ENCODE measurements at regions not wholly inside any gene's neighbourhood (a gene's known extent, or its start where the extent isn't known, plus 50 kb on each side); places are given as distances from the start of the nearest gene placed in this dataset.

DNA sequence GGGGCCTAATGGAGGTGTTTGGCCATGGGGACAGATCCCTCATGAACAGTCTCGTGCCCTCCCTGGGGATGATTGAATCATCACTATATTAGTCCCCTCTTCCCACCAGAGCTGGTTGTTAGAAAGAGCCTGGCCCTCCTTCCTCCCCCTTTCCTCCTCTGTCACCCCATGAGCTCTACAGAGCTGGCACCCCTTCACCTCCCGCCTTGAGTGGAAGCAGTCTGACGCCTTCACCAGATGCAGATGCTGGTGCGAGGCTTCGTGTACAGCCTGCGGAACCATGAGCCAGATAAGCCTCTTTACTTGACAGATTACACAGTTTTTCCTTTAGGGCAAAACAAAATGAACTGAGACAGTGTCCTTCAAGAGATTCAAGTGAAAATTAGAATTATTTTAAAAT lies 74.4 kb upstream of the RIPOR2 start:
- H3K4me2 ChIP-seq (ENCODE audit: low read length), result no peak overlapping the region
- no peak overlapping the region for H3K4me3 ChIP-seq (ENCODE audit: low read depth, low read length)
- no peaks in the 10 kb centered on the region for H3K27me3 ChIP-seq (ENCODE audit: control insufficient read depth, insufficient read depth, low read length)
- H3K9ac ChIP-seq, result no peak overlapping the region
- no peaks in the 10 kb centered on the region for H3K79me2 ChIP-seq
- no peak overlapping the region for H2AFZ ChIP-seq
- no peaks in the 10 kb centered on the region for H3K9me3 ChIP-seq (ENCODE audit: control insufficient read depth, low read length)
- TF ChIP-seq, protein P1, sequence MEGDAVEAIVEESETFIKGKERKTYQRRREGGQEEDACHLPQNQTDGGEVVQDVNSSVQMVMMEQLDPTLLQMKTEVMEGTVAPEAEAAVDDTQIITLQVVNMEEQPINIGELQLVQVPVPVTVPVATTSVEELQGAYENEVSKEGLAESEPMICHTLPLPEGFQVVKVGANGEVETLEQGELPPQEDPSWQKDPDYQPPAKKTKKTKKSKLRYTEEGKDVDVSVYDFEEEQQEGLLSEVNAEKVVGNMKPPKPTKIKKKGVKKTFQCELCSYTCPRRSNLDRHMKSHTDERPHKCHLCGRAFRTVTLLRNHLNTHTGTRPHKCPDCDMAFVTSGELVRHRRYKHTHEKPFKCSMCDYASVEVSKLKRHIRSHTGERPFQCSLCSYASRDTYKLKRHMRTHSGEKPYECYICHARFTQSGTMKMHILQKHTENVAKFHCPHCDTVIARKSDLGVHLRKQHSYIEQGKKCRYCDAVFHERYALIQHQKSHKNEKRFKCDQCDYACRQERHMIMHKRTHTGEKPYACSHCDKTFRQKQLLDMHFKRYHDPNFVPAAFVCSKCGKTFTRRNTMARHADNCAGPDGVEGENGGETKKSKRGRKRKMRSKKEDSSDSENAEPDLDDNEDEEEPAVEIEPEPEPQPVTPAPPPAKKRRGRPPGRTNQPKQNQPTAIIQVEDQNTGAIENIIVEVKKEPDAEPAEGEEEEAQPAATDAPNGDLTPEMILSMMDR (IDR thresholded peaks at IDR 0.05), result no peak
- H3K36me3 ChIP-seq (ENCODE audit: control insufficient read depth, insufficient read depth, low read length), result no peaks in the 10 kb centered on the region
- no peak overlapping the region for H3K27ac ChIP-seq
- no peaks in the 10 kb centered on the region for H3K4me1 ChIP-seq

DNA sequence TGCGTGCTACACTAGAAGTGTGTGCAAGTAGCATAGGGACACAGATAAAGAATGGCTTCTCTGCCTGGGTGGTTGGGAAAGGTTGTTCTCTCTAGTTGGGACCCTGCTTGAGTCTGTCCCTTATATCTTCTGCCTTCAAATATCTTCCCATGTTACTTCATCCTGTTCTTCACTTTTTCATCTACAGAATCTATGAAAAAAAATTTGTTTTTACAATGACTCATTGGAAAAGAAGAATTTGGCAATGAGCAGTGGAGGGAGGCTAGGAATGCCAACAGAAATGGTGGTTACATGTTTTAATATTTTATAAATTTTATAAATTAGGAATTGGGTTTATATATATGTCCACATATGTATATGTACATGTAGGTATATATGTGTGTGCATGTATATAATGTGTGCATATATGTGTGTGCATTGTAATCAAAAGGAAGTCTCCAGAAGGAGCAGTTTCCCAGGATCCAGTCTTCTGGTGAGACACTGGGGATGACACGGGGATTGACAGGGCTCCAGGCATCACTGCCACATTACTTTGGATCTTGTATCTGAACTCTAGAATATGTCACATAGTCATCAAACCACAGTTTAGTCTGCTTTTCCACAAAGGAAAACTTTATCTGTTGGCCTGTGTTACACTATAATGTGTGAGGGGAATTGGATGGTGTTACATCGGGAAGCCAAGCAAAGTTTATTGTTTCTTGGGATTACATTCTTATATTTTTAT lies 75.3 kb upstream of the RIPOR2 start:
- Histone ChIP-seq H3K79me2 (no peaks in the 10 kb centered on the region), H3K4me2 (ENCODE audit: low read length) (no peak overlapping the region), H3K36me3 (ENCODE audit: control insufficient read depth, insufficient read depth, low read length) (no peaks in the 10 kb centered on the region), H3K9ac (no peak overlapping the region), H2AFZ (no peak overlapping the region), H3K4me1 (no peaks in the 10 kb centered on the region), H3K4me3 (ENCODE audit: low read depth, low read length) (no peak overlapping the region), H3K27ac (no peak overlapping the region), H3K27me3 (ENCODE audit: control insufficient read depth, insufficient read depth, low read length) (no peaks in the 10 kb centered on the region), H3K9me3 (ENCODE audit: control insufficient read depth, low read length) (no peaks in the 10 kb centered on the region)
- TF ChIP-seq, protein P1 (IDR thresholded peaks at IDR 0.05), result no peak

DNA sequence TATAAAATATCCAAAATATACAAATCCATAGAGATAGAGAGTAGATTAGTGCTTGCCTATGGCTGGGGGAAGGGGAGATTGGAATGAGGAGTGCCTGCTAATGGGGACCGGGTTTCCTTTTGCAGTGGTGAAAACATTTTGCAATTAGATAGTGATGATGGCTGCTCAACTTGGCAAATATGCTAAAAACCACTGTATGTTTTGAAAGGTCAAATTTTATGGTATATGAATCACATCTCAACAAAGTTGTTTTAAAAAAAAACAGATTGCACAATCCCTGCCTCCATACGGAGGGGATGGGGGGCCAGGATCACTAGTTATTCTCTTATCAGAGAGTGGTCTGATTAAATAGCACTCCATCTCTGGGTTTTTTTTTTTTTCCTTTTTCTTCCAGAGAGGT lies 76.9 kb upstream of the RIPOR2 start:
- Histone ChIP-seq H3K36me3 (ENCODE audit: control insufficient read depth, insufficient read depth, low read length) (no peaks in the 10 kb centered on the region), H3K4me3 (ENCODE audit: low read depth, low read length) (no peak overlapping the region), H3K27me3 (ENCODE audit: control insufficient read depth, insufficient read depth, low read length) (no peaks in the 10 kb centered on the region), H3K9me3 (ENCODE audit: control insufficient read depth, low read length) (no peaks in the 10 kb centered on the region), H3K4me1 (no peaks in the 10 kb centered on the region), H3K79me2 (no peaks in the 10 kb centered on the region), H3K9ac (no peak overlapping the region), H3K27ac (no peak overlapping the region), H2AFZ (no peak overlapping the region), H3K4me2 (ENCODE audit: low read length) (no peak overlapping the region)
- TF ChIP-seq, protein P1 (IDR thresholded peaks at IDR 0.05), result no peak

DNA sequence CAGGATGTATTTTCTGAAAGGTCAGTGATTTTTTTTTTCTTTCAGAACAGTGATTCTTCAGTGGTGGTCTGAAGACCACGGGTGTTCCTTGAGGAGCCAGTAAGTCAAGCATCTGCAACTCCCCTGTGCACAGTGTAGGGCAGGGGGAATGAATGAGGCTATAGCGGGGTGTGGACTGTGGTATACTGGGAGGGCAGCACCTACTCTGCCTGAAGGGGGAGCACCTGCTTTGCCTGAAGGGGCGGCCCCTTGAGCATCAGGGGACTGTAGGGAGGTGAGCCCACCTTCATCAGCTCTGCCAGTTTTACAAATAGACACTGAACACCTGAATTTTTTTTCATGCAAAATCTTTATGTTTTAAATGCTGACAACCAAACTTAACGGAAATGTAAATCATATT lies 77.5 kb upstream of the RIPOR2 start:
- H3K27me3 ChIP-seq (ENCODE audit: control insufficient read depth, insufficient read depth, low read length), result no peaks in the 10 kb centered on the region
- TF ChIP-seq, protein P1 (IDR thresholded peaks at IDR 0.05), result no peak
- H3K4me1 ChIP-seq, result no peaks in the 10 kb centered on the region
- no peaks in the 10 kb centered on the region for H3K36me3 ChIP-seq (ENCODE audit: control insufficient read depth, insufficient read depth, low read length)
- H3K4me2 ChIP-seq (ENCODE audit: low read length), result no peak overlapping the region
- no peaks in the 10 kb centered on the region for H3K79me2 ChIP-seq
- H3K4me3 ChIP-seq (ENCODE audit: low read depth, low read length), result no peak overlapping the region
- no peaks in the 10 kb centered on the region for H3K9me3 ChIP-seq (ENCODE audit: control insufficient read depth, low read length)
- no peak overlapping the region for H3K27ac ChIP-seq
- H3K9ac ChIP-seq, result no peak overlapping the region
- no peak overlapping the region for H2AFZ ChIP-seq

DNA sequence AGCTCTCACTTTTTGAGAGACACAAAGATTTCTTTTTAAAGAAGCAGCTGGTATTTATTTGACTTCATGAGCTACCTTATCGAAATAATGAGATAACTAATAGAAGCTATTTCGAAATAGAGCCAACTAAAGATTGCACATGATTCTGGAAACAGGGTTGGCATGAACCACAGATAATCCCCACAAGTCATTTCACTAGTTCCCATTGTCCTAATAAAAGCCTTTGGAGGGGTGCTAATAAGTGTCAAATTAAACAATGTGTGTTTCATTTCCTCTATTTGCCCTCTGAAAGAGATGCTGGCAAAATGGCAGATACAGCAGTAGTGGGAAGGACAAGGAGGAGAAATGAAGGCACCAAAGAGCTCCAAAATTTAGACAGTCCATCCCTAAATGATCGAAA lies 78.6 kb upstream of the RIPOR2 start:
- Histone ChIP-seq H3K9me3 (ENCODE audit: control insufficient read depth, low read length) (no peaks in the 10 kb centered on the region), H3K27me3 (ENCODE audit: control insufficient read depth, insufficient read depth, low read length) (no peaks in the 10 kb centered on the region), H3K27ac (no peak overlapping the region)

More for the DNA sequence above, 78.6 kb upstream of the RIPOR2 start:
- Histone ChIP-seq H3K79me2 (no peaks in the 10 kb centered on the region), H3K4me1 (no peaks in the 10 kb centered on the region), H3K4me2 (ENCODE audit: low read length) (no peak overlapping the region), H3K4me3 (ENCODE audit: low read depth, low read length) (no peak overlapping the region), H3K9ac (no peak overlapping the region), H3K36me3 (ENCODE audit: control insufficient read depth, insufficient read depth, low read length) (no peaks in the 10 kb centered on the region), H2AFZ (no peak overlapping the region)
- TF ChIP-seq, protein P1 (IDR thresholded peaks at IDR 0.05), result no peak
